ENCODE measurements at regions not wholly inside any gene's neighbourhood (a gene's known extent, or its start where the extent isn't known, plus 50 kb on each side); places are given as distances from the start of the nearest gene placed in this dataset.

- no peak for TF ChIP-seq CTCF (IDR thresholded peaks at IDR 0.05)
- no peak for TF ChIP-seq POLR2A (IDR thresholded peaks at IDR 0.05)
Measured at GRCh38 chr2:220550995-220551700, 923.7 kb downstream of the SLC4A3 start.
